HepG2 (cell line): ENCODE measurements at regions not wholly inside any gene's neighbourhood (a gene's known extent, or its start where the extent isn't known, plus 50 kb on each side); places are given as distances from the start of the nearest gene placed in this dataset.

Source experiments
- ATAC-seq: fragments of 200-7000 bp; cut with Tn5 transposase; 3 replicates; pipeline ENCODE4 v1.9.1; 2020; ENCODE audit warnings: mild to moderate bottlenecking, moderate library complexity
- BruUV-seq: library from RNA; stranded (reverse); fragments of 400-500 nt; replicated peaks from 2 replicates; lab custom pipeline; 2021; lab: Mats Ljungman, UMichigan
- CTCF ChIA-PET: fragments of 300-600 bp; formaldehyde crosslinking; extraction: SDS; loops from one replicate; lab custom pipeline; 2021; ENCODE audit warnings: low total read pairs, inconsistent platforms, low intra/inter-chr PET ratio; lab: Yijun Ruan, JAX
- POLR2A ChIA-PET: fragments of 350-600 bp; sonication (Branson Sonifier 250); formaldehyde crosslinking; loops from one replicate; lab custom pipeline; 2020; ENCODE audit warnings: antibody characterized with exemption, inconsistent platforms; lab: Yijun Ruan, JAX
- DNase-seq: peaks from one replicate; pipeline ENCODE4 v3.0.0-alpha.2; 2015; ENCODE audit warnings: low spot score
- FAIRE-seq: peaks from 3 replicates; lab custom pipeline; 2011; peaks lifted over from hg19 to GRCh38; lab: Jason Lieb, UNC
- H2AFZ ChIP-seq: one replicate; pipeline ENCODE4 v1.6.1; 2011; ENCODE audit warnings: low read length, inconsistent platforms
- H3K27ac ChIP-seq: fragments of 300-600 bp; 3 replicates; pipeline ENCODE4 v1.8.0; 2011; ENCODE audit warnings: mixed run types, mild to moderate bottlenecking, mixed read lengths, low read length, inconsistent platforms; ENCODE audit not compliant: insufficient read depth; ENCODE audit errors: extremely low read length
- H3K27me3 ChIP-seq, 2 experiments: fragments of 200-600 bp in 1 of 2; 2 replicates in 1 of 2; 3 replicates in 1 of 2; pipeline versions ENCODE4 v1.6.0 to v1.8.0; 2011; ENCODE audit warnings: low read length in 2 of 2, mild to moderate bottlenecking in 2 of 2, moderate library complexity in 2 of 2, inconsistent platforms in 1 of 2; ENCODE audit not compliant: insufficient read depth in 2 of 2, control insufficient read depth in 1 of 2
- H3K36me3 ChIP-seq, 2 experiments: fragments of 200-600 bp in 1 of 2; replicated peaks in 1 of 2; 2 replicates in 1 of 2; 3 replicates in 1 of 2; pipeline versions ENCODE4 v1.5.1 to v1.8.0; 2011; ENCODE audit warnings: low read length in 2 of 2, inconsistent platforms in 1 of 2; ENCODE audit not compliant: insufficient read depth in 2 of 2, control insufficient read depth in 1 of 2
- H3K4me1 ChIP-seq: 2 replicates; pipeline ENCODE4 v1.5.1; 2012; ENCODE audit warnings: low read length, inconsistent platforms; ENCODE audit not compliant: insufficient read depth
- H3K4me2 ChIP-seq: 2 replicates; pipeline ENCODE4 v1.6.0; 2011; ENCODE audit warnings: low read depth, low read length, inconsistent platforms
- H3K4me3 ChIP-seq, 3 experiments: fragments of 200-600 bp in 1 of 3; sonication (generic), shearing (Covaris generic) in 1 of 3; replicated peaks in 1 of 3; 2 replicates each; pipeline ENCODE4 v1.5.1; 2011 to 2016; ENCODE audit warnings: low read length in 3 of 3, inconsistent platforms in 2 of 3, low read depth in 2 of 3, mild to moderate bottlenecking in 2 of 3, control low read depth in 1 of 3, mixed read lengths in 1 of 3; ENCODE audit not compliant: insufficient read depth in 1 of 3
- H3K79me2 ChIP-seq: one replicate; pipeline ENCODE4 v1.6.1; 2011; ENCODE audit warnings: low read length, inconsistent platforms; ENCODE audit not compliant: insufficient read depth
- H3K9ac ChIP-seq: 2 replicates; pipeline ENCODE4 v1.6.0; 2011; ENCODE audit warnings: mild to moderate bottlenecking, low read depth, low read length, inconsistent platforms; ENCODE audit not compliant: insufficient read depth
- H3K9me3 ChIP-seq: 2 replicates; pipeline ENCODE4 v1.5.1; 2012; ENCODE audit warnings: mild to moderate bottlenecking, low read length
- H4K20me1 ChIP-seq: 2 replicates; pipeline ENCODE4 v1.6.0; 2011; ENCODE audit warnings: inconsistent platforms, mild to moderate bottlenecking, low read length, moderate library complexity; ENCODE audit not compliant: insufficient read depth
- CC2D1A ChIP-seq: sonication (generic); formaldehyde crosslinking; IDR thresholded peaks from 2 replicates; pipeline ENCODE4 v1.8.1; 2023; ENCODE audit warnings: mild to moderate bottlenecking, missing genetic modification reagents
- FOXJ3 ChIP-seq: sonication (generic); formaldehyde crosslinking; IDR thresholded peaks from 2 replicates; pipeline ENCODE4 v1.4.0; 2020; ENCODE audit warnings: missing genetic modification reagents, mild to moderate bottlenecking, borderline replicate concordance
- GFI1 ChIP-seq: sonication (generic); formaldehyde crosslinking; IDR thresholded peaks from 2 replicates; pipeline ENCODE4 v1.5.0; 2020; ENCODE audit warnings: missing genetic modification reagents, mild to moderate bottlenecking, borderline replicate concordance
- JUN ChIP-seq: sonication (generic); formaldehyde crosslinking; IDR thresholded peaks from 2 replicates; pipeline ENCODE4 v1.4.0; 2020; ENCODE audit warnings: mild to moderate bottlenecking, missing genetic modification reagents
- KDM4B ChIP-seq: sonication (generic); formaldehyde crosslinking; IDR thresholded peaks from 2 replicates; pipeline ENCODE4 v1.4.0; 2020; ENCODE audit warnings: missing genetic modification reagents
- TAF15 ChIP-seq: fragments of 200-400 bp; formaldehyde crosslinking; IDR thresholded peaks from one replicate; pipeline ENCODE4 v1.6.1; 2018; ENCODE audit warnings: mild to moderate bottlenecking, low read depth, low read length; ENCODE audit not compliant: poor library complexity, severe bottlenecking
- ZNF124 ChIP-seq: sonication (generic); formaldehyde crosslinking; IDR thresholded peaks from 2 replicates; pipeline ENCODE4 v1.4.0; 2020; ENCODE audit warnings: missing genetic modification reagents
- ZNF329 ChIP-seq: sonication (generic); formaldehyde crosslinking; IDR thresholded peaks from 2 replicates; pipeline ENCODE4 v1.9.0; 2021; ENCODE audit warnings: low read depth, mild to moderate bottlenecking, missing genetic modification reagents
- ZNF672 ChIP-seq: sonication (generic); formaldehyde crosslinking; IDR thresholded peaks from 2 replicates; pipeline ENCODE4 v1.8.1; 2022; ENCODE audit warnings: missing genetic modification reagents
- ZSCAN22 ChIP-seq: sonication (generic); formaldehyde crosslinking; IDR thresholded peaks from 2 replicates; pipeline ENCODE4 v1.4.0; 2020; ENCODE audit warnings: mild to moderate bottlenecking, missing genetic modification reagents
- WGBS: methylation state at CpG from one replicate; pipeline ENCODE4 v1.1.6; 2017; ENCODE audit warnings: low lambda C conversion rate; 5-methylcytosine and 5-hydroxymethylcytosine counted together
- in situ Hi-C: cut with HindIII; loops from 2 replicates; pipeline ENCODE4 v1.10.0; 2017; ENCODE audit warnings: low pct_unique_long_range_greater_than_20kb; ENCODE audit not compliant: extremely low pct_ligation_motif_present
- intact Hi-C: fragments of 100-400 bp; cut with micrococcal nuclease; formaldehyde crosslinking; loops from one replicate; pipeline ENCODE4 v1.10.0; 2022; ENCODE audit not compliant: unreplicated experiment

- Histone ChIP-seq H4K20me1 (no peaks in the 10 kb centered on the region), H3K36me3 (no peaks in the 10 kb centered on the region), H3K4me2 (no peak overlapping the region), H2AFZ (no peak overlapping the region), H3K9ac (no peak overlapping the region), H3K79me2 (no peaks in the 10 kb centered on the region), H3K27me3 (no peaks in the 10 kb centered on the region), H3K4me3 (no peak overlapping the region), H3K27ac (no peak overlapping the region)
- ATAC-seq (no peak), DNase-seq (no peak), FAIRE-seq (no peak)
- CTCF ChIA-PET: no interaction called here
- no TSS peak for BruUV-seq
- in situ Hi-C loops: no loop called here
- no peak for TF ChIP-seq FOXJ3 (CRISPR knock-in tag)
- no peak for TF ChIP-seq JUN
- no peak for TF ChIP-seq ZNF672 (CRISPR knock-in tag)
- TF ChIP-seq KDM4B (CRISPR knock-in tag): no peak
- TF ChIP-seq GFI1 (CRISPR knock-in tag): no peak
- TF ChIP-seq ZNF329 (CRISPR knock-in tag): no peak
- TF ChIP-seq TAF15: no peak
- no peak for TF ChIP-seq CC2D1A
- no peak for TF ChIP-seq ZSCAN22 (CRISPR knock-in tag)
- no peak for TF ChIP-seq ZNF124
- TF ChIP-seq, all 625 proteins: peak for 0
- intact Hi-C loops: no loop called here
- POLR2A ChIA-PET: no interaction called here
- WGBS: 37% methylated on average over 9 of the region's 9 CpGs
- no peaks in the 10 kb centered on the region for H3K4me1 ChIP-seq
- peaks cover 37% of the 10 kb centered on the region for H3K9me3 ChIP-seq
Measured at GRCh38 chr11:98431463-98432359, 589.0 kb upstream of the CNTN5 start.
